SKM-1 treated with dmso at 0.1 percent for 144 hours (cell line): ENCODE measurements at regions not wholly inside any gene's neighbourhood (a gene's known extent, or its start where the extent isn't known, plus 50 kb on each side); places are given as distances from the start of the nearest gene placed in this dataset.

Experiments used
- DNase-seq: peaks from one replicate; lab custom pipeline; 2025; ENCODE audit not compliant: unreplicated experiment; lab: John Stamatoyannopoulos, UW

GRCh38 chr2:48854681-48855080 lies 99.2 kb upstream of the LHCGR start:
- no peak for DNase-seq

GRCh38 chr2:48852938-48853337 lies 97.4 kb upstream of the LHCGR start:
- DNase-seq, result no peak

GRCh38 chr2:48851161-48851560 lies 95.6 kb upstream of the LHCGR start:
- no peak for DNase-seq

GRCh38 chr2:48849770-48850169 lies 94.2 kb upstream of the LHCGR start:
- DNase-seq, result no peak

GRCh38 chr2:48845684-48846083 lies 90.2 kb upstream of the LHCGR start:
- no peak for DNase-seq

GRCh38 chr2:48844417-48845155 lies 89.1 kb upstream of the LHCGR start:
- DNase-seq, result peak; percentile 6

- DNase-seq, result no peak
Measured at GRCh38 chr2:48841126-48841525, 85.6 kb upstream of the LHCGR start.

- DNase-seq, result no peak
Measured at GRCh38 chr2:48838029-48838428, 82.5 kb upstream of the LHCGR start.

GRCh38 chr2:48829569-48829968 lies 74.0 kb upstream of the LHCGR start:
- no peak for DNase-seq

- no peak for DNase-seq
Measured at GRCh38 chr2:48829036-48829435, 73.5 kb upstream of the LHCGR start.

- no peak for DNase-seq
Measured at GRCh38 chr2:48826986-48827385, 71.5 kb upstream of the LHCGR start.

- no peak for DNase-seq
Measured at GRCh38 chr2:48824116-48824515, 68.6 kb upstream of the LHCGR start.

GRCh38 chr2:48819206-48819735 lies 63.7 kb upstream of the LHCGR start:
- DNase-seq, result no peak

- DNase-seq, result no peak
Measured at GRCh38 chr2:48817355-48817754, 61.8 kb upstream of the LHCGR start.

GRCh38 chr2:48812416-48812815 lies 56.9 kb upstream of the LHCGR start:
- no peak for DNase-seq

GRCh38 chr2:48808311-48808710 lies 52.8 kb upstream of the LHCGR start:
- DNase-seq, result no peak
